ENCODE measurements at regions not wholly inside any gene's neighbourhood (a gene's known extent, or its start where the extent isn't known, plus 50 kb on each side); places are given as distances from the start of the nearest gene placed in this dataset.

DNA sequence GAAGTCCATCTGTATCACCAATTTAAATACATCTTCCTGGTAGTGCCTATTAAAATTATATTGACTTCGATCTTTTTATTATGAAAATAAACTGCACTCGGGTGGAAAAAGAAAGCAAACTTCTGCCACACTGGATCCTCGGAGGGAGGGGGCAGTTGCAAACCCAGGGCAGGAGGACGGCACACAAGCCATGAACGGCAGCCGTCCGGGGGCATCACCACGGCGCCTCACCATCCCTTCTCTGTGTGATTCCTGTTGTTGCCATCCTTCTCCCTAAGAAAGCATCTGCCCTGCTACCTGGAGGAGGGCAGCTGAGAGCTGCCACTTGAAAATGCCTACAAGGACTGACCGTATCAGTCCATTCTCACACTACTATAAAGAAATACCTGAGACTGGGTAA is 53.9 kb upstream of the ENPP7 start:
- DNase-seq (ENCODE audit: low read depth, low spot score) = no peak
- peaks cover 3% of the 10 kb centered on the region for H3K27me3 Mint-ChIP-seq (ENCODE audit: low read depth)
- H3K36me3 Mint-ChIP-seq (ENCODE audit: low read depth) = peaks cover 8% of the 10 kb centered on the region
- H3K4me3 Mint-ChIP-seq = no peak overlapping the region
- no peaks in the 10 kb centered on the region for H3K4me1 Mint-ChIP-seq
- TF ChIP-seq, protein P1, sequence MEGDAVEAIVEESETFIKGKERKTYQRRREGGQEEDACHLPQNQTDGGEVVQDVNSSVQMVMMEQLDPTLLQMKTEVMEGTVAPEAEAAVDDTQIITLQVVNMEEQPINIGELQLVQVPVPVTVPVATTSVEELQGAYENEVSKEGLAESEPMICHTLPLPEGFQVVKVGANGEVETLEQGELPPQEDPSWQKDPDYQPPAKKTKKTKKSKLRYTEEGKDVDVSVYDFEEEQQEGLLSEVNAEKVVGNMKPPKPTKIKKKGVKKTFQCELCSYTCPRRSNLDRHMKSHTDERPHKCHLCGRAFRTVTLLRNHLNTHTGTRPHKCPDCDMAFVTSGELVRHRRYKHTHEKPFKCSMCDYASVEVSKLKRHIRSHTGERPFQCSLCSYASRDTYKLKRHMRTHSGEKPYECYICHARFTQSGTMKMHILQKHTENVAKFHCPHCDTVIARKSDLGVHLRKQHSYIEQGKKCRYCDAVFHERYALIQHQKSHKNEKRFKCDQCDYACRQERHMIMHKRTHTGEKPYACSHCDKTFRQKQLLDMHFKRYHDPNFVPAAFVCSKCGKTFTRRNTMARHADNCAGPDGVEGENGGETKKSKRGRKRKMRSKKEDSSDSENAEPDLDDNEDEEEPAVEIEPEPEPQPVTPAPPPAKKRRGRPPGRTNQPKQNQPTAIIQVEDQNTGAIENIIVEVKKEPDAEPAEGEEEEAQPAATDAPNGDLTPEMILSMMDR (conservative IDR thresholded peaks at IDR 0.05) = no peak
- H3K27ac Mint-ChIP-seq (ENCODE audit: unreplicated experiment) = no peak overlapping the region
- peaks cover 12% of the 10 kb centered on the region for H3K9me3 Mint-ChIP-seq

DNA sequence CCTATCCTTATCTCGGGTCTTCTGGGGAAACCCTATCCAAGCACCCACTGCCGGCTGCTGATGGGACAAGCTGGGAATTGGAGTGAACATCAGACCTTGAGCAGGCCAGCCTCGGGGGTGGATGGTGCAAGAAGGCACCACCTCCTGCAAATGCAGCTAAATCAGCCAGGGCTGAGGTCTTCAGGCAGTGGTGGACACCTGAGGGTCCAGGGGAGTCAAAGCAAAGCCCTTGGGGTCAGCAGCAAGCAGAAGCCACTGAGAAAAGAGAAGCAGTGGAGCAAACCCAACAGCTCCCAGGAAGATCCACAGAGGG is 55.4 kb upstream of the ENPP7 start:
- DNase-seq (ENCODE audit: low read depth, low spot score) = no peak
- H3K27ac Mint-ChIP-seq (ENCODE audit: unreplicated experiment) = no peak overlapping the region
- H3K4me1 Mint-ChIP-seq = no peaks in the 10 kb centered on the region
- H3K36me3 Mint-ChIP-seq (ENCODE audit: low read depth) = peaks cover 8% of the 10 kb centered on the region
- H3K4me3 Mint-ChIP-seq = no peak overlapping the region
- TF ChIP-seq, protein P1 (conservative IDR thresholded peaks at IDR 0.05) = no peak
- H3K9me3 Mint-ChIP-seq = peaks cover 12% of the 10 kb centered on the region
- H3K27me3 Mint-ChIP-seq (ENCODE audit: low read depth) = peaks cover 10% of the 10 kb centered on the region

DNA sequence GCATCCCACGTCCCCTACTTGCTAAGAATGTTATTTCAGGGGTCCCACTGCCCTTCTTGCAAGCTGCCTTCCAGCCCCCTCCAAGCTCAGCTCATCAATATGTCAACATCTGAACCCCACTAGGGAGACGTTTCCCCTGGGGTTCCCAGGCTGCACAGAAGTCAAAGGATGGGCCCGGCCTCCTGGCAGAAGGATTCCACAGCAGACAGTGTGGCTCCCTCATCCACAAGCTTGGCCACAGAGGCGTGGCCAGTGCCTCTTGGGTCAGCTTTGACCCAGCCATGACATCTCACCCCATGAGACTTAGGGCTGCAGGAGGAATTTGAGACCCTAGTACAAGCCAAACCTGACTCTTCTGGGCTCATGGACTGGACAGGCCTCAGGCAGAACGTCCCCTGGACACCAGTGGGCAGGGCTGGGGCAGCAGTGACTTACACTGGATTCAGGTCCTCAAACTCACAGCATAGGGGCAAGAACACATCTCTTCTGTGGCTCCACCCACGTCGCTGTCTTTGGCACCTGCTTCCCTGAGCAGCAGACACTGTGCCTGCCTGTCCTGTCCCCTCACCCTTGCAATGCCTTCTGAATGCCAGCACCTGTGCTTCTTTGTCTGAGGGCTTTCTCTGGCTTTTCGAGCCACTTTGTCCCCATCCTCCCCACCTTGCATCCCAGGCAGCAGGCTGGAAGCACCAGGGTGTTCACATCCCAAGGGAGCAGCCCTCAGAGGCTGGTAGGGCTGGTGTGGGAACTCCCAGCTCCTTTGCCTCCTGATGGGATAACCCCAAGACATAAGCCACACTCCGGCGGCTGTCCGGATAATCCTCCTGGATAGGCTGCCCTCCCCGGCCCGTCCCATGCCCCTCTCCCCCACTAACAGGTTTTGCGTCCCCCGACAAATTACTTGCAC is 56.0 kb upstream of the ENPP7 start:
- TF ChIP-seq, protein P1 (conservative IDR thresholded peaks at IDR 0.05) = no peak
- Mint-ChIP-seq H3K27me3 (ENCODE audit: low read depth) (peaks cover 10% of the 10 kb centered on the region), H3K27ac (ENCODE audit: unreplicated experiment) (no peak overlapping the region), H3K36me3 (ENCODE audit: low read depth) (peaks cover 8% of the 10 kb centered on the region), H3K4me3 (no peak overlapping the region), H3K4me1 (no peaks in the 10 kb centered on the region), H3K9me3 (peaks cover 12% of the 10 kb centered on the region)
- no peak for DNase-seq (ENCODE audit: low read depth, low spot score)

DNA sequence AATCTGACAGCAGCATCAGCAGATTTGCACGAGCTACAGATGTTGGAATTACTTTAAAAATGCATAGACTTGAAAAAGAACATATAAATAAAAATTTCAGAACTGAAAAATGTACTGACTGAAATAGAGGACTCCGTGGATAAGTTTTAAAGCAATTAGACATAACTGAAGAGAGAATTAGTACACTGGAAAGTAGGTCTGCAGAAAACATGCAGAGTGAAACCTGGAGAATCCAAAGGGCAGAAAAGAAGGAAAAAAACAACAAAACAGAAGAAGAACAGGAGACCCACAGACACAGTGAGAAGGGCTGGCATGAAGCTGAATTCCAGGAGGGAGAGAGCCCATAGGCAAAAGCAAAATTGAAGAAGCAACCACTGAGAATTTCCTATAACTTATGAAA is 57.2 kb upstream of the ENPP7 start:
- Mint-ChIP-seq H3K9me3 (peaks cover 12% of the 10 kb centered on the region), H3K4me1 (no peaks in the 10 kb centered on the region), H3K36me3 (ENCODE audit: low read depth) (peaks cover 8% of the 10 kb centered on the region), H3K4me3 (no peak overlapping the region), H3K27ac (ENCODE audit: unreplicated experiment) (no peak overlapping the region), H3K27me3 (ENCODE audit: low read depth) (peaks cover 15% of the 10 kb centered on the region)
- TF ChIP-seq, protein P1 (conservative IDR thresholded peaks at IDR 0.05) = no peak
- no peak for DNase-seq (ENCODE audit: low read depth, low spot score)

DNA sequence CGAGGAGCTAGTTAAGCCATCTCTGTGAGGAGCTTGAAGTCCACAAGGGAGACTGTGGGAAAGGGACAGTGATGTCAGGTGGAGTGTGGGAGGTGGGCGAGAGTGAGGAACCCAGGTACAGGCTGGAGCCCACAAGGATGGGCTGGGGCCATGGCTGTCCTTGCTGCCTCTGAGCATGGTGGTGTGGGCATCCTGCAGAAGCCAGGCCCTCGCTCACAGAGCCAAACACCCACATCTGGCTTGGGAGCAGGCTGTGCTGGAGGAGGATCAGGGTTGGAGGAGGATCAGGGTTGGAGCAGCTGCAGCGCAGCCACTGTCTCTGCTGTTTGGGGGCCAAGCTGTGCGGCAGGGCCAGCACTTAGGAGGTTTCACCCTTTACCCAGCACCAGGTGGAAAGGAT is 58.2 kb upstream of the ENPP7 start:
- no peak for DNase-seq (ENCODE audit: low read depth, low spot score)
- H3K27me3 Mint-ChIP-seq (ENCODE audit: low read depth) = peaks cover 21% of the 10 kb centered on the region
- TF ChIP-seq, protein P1 (conservative IDR thresholded peaks at IDR 0.05) = no peak
- peaks cover 12% of the 10 kb centered on the region for H3K9me3 Mint-ChIP-seq
- H3K27ac Mint-ChIP-seq (ENCODE audit: unreplicated experiment) = no peak overlapping the region
- peaks cover 8% of the 10 kb centered on the region for H3K36me3 Mint-ChIP-seq (ENCODE audit: low read depth)
- H3K4me1 Mint-ChIP-seq = no peaks in the 10 kb centered on the region
- H3K4me3 Mint-ChIP-seq = no peak overlapping the region
